ENCODE measurements at regions not wholly inside any gene's neighbourhood (a gene's known extent, or its start where the extent isn't known, plus 50 kb on each side); places are given as distances from the start of the nearest gene placed in this dataset.

DNA sequence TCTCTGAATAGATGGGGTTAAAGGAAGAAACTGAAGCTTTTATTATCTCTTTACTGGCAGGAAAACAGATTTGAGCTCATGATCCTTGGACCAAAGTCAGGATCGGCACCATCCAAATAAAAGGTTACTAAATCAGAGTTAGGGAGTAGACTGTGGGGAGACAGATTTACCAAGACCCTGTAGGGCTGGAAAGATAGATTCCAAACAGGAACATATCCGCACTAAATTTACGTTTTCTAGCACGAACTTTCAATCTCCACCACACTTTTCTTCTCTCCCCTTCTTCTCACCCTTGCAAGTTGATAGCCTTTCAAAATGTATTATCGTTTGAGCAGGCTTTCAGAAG is 120.0 kb upstream of the HMHB1 start:
- TF ChIP-seq, protein P1, sequence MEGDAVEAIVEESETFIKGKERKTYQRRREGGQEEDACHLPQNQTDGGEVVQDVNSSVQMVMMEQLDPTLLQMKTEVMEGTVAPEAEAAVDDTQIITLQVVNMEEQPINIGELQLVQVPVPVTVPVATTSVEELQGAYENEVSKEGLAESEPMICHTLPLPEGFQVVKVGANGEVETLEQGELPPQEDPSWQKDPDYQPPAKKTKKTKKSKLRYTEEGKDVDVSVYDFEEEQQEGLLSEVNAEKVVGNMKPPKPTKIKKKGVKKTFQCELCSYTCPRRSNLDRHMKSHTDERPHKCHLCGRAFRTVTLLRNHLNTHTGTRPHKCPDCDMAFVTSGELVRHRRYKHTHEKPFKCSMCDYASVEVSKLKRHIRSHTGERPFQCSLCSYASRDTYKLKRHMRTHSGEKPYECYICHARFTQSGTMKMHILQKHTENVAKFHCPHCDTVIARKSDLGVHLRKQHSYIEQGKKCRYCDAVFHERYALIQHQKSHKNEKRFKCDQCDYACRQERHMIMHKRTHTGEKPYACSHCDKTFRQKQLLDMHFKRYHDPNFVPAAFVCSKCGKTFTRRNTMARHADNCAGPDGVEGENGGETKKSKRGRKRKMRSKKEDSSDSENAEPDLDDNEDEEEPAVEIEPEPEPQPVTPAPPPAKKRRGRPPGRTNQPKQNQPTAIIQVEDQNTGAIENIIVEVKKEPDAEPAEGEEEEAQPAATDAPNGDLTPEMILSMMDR (conservative IDR thresholded peaks at IDR 0.05) = no peak
- TF ChIP-seq EZH2 (IDR thresholded peaks at IDR 0.05; ENCODE audit: low read depth) = no peak

All from PC-9 (cell line).